ENCODE measurements at regions not wholly inside any gene's neighbourhood (a gene's known extent, or its start where the extent isn't known, plus 50 kb on each side); places are given as distances from the start of the nearest gene placed in this dataset.
A peak's percentile ranks its signal among the peaks of the same experiment; 100 is the strongest.

- no peak for TF ChIP-seq CTCF (conservative IDR thresholded peaks at IDR 0.05; ENCODE audit: low read depth, low read length)
- H3K4me3 ChIP-seq (ENCODE audit: low read depth, low read length) = no peak overlapping the region
- DNase-seq (ENCODE audit: low read depth) = peak; percentile 67
Measured at GRCh38 chr5:110105692-110106091, 416.0 kb downstream of the MAN2A1 start.

- H3K4me3 ChIP-seq (ENCODE audit: low read depth, low read length) = no peak overlapping the region
- no peak for DNase-seq (ENCODE audit: low read depth)
- TF ChIP-seq CTCF (conservative IDR thresholded peaks at IDR 0.05; ENCODE audit: low read depth, low read length) = no peak
Measured at GRCh38 chr5:110106750-110107149, 417.0 kb downstream of the MAN2A1 start.

GRCh38 chr5:110108520-110108919 lies 418.8 kb downstream of the MAN2A1 start:
- DNase-seq (ENCODE audit: low read depth) = no peak
- TF ChIP-seq CTCF (conservative IDR thresholded peaks at IDR 0.05; ENCODE audit: low read depth, low read length) = no peak

GRCh38 chr5:110109667-110110066 lies 419.9 kb downstream of the MAN2A1 start:
- no peak overlapping the region for H3K4me3 ChIP-seq (ENCODE audit: low read depth, low read length)
- no peak for DNase-seq (ENCODE audit: low read depth)
- no peak for TF ChIP-seq CTCF (conservative IDR thresholded peaks at IDR 0.05; ENCODE audit: low read depth, low read length)

More at GRCh38 chr5:110108520-110108919, 418.8 kb downstream of the MAN2A1 start:
- H3K4me3 ChIP-seq (ENCODE audit: low read depth, low read length) = no peak overlapping the region

GRCh38 chr5:110112348-110112747 lies 422.6 kb downstream of the MAN2A1 start:
- no peak for TF ChIP-seq CTCF (conservative IDR thresholded peaks at IDR 0.05; ENCODE audit: low read depth, low read length)
- DNase-seq (ENCODE audit: low read depth) = no peak
- no peak overlapping the region for H3K4me3 ChIP-seq (ENCODE audit: low read depth, low read length)

GRCh38 chr5:110115503-110115902 lies 425.8 kb downstream of the MAN2A1 start:
- DNase-seq (ENCODE audit: low read depth) = peak; percentile 7
- no peak for TF ChIP-seq CTCF (conservative IDR thresholded peaks at IDR 0.05; ENCODE audit: low read depth, low read length)
- no peak overlapping the region for H3K4me3 ChIP-seq (ENCODE audit: low read depth, low read length)

- no peak overlapping the region for H3K4me3 ChIP-seq (ENCODE audit: low read depth, low read length)
- TF ChIP-seq CTCF (conservative IDR thresholded peaks at IDR 0.05; ENCODE audit: low read depth, low read length) = no peak
- DNase-seq (ENCODE audit: low read depth) = no peak
Measured at GRCh38 chr5:110116539-110116938, 426.8 kb downstream of the MAN2A1 start.

Measured in choroid plexus epithelial cell (primary cell).